Left ventricle myocardium inferior (tissue), 1 donor: ENCODE measurements at regions not wholly inside any gene's neighbourhood (a gene's known extent, or its start where the extent isn't known, plus 50 kb on each side); places are given as distances from the start of the nearest gene placed in this dataset.

ENCODE experiments used
- DNase-seq: peaks from one replicate; pipeline ENCODE4 v3.0.0-alpha.2; 2020
- H3K27ac ChIP-seq: fragments of 200-600 bp; replicated peaks from 2 replicates; pipeline ENCODE4 v1.8.0; 2021
- H3K27me3 ChIP-seq: fragments of 200-600 bp; 2 replicates; pipeline ENCODE4 v1.8.0; 2021; ENCODE audit warnings: low read depth
- H3K36me3 ChIP-seq: fragments of 200-600 bp; 2 replicates; pipeline ENCODE4 v1.8.0; 2021
- H3K4me1 ChIP-seq: fragments of 200-600 bp; 2 replicates; pipeline ENCODE4 v1.8.0; 2021
- H3K4me3 ChIP-seq: fragments of 200-600 bp; 2 replicates; pipeline ENCODE4 v1.8.0; 2021; ENCODE audit warnings: mild to moderate bottlenecking, moderate library complexity
- H3K9me3 ChIP-seq: fragments of 200-600 bp; replicated peaks from 2 replicates; pipeline ENCODE4 v1.8.0; 2021
- intact Hi-C: fragments of 100-400 bp; cut with micrococcal nuclease; formaldehyde crosslinking; loops from one replicate; pipeline ENCODE4 v1.11.0; 2022
- TF ChIP-seq, protein P1 (sequence below): fragments of 200-600 bp; IDR thresholded peaks from 2 replicates; pipeline ENCODE4 v1.8.0; 2021; ENCODE audit warnings: antibody characterized with exemption, mild to moderate bottlenecking, borderline replicate concordance
- donor health status: DM: no; HTN: yes; CAD: no; lungs with severe emphysema.

DNA sequence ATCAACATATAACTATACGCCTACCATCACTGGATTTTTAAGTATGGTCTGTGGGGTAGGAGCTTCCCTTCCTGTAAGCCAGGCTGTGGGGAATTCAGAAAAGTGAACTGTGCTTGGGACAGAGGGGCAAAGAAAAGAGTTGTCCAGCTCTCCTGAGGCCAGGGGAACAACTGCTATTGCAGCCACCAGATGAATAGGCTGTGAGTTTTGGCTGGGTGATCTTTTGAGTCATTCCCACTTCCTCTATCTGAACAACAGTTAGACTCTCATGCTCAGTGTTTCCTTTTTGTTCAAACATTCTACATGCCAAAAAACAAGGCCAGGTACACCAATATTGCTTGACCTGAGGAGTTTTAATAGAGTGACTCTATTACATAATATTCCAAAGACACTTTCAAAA lies 426.2 kb upstream of the DACH1 start:
- no peak overlapping the region for H3K27ac ChIP-seq
- H3K9me3 ChIP-seq, result peaks cover 25% of the 10 kb centered on the region
- intact Hi-C loops, result no loop called here
- no peaks in the 10 kb centered on the region for H3K36me3 ChIP-seq
- TF ChIP-seq, protein P1, sequence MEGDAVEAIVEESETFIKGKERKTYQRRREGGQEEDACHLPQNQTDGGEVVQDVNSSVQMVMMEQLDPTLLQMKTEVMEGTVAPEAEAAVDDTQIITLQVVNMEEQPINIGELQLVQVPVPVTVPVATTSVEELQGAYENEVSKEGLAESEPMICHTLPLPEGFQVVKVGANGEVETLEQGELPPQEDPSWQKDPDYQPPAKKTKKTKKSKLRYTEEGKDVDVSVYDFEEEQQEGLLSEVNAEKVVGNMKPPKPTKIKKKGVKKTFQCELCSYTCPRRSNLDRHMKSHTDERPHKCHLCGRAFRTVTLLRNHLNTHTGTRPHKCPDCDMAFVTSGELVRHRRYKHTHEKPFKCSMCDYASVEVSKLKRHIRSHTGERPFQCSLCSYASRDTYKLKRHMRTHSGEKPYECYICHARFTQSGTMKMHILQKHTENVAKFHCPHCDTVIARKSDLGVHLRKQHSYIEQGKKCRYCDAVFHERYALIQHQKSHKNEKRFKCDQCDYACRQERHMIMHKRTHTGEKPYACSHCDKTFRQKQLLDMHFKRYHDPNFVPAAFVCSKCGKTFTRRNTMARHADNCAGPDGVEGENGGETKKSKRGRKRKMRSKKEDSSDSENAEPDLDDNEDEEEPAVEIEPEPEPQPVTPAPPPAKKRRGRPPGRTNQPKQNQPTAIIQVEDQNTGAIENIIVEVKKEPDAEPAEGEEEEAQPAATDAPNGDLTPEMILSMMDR, result no peak
- DNase-seq, result no peak
- no peak overlapping the region for H3K4me3 ChIP-seq
- no peaks in the 10 kb centered on the region for H3K27me3 ChIP-seq
- no peaks in the 10 kb centered on the region for H3K4me1 ChIP-seq

DNA sequence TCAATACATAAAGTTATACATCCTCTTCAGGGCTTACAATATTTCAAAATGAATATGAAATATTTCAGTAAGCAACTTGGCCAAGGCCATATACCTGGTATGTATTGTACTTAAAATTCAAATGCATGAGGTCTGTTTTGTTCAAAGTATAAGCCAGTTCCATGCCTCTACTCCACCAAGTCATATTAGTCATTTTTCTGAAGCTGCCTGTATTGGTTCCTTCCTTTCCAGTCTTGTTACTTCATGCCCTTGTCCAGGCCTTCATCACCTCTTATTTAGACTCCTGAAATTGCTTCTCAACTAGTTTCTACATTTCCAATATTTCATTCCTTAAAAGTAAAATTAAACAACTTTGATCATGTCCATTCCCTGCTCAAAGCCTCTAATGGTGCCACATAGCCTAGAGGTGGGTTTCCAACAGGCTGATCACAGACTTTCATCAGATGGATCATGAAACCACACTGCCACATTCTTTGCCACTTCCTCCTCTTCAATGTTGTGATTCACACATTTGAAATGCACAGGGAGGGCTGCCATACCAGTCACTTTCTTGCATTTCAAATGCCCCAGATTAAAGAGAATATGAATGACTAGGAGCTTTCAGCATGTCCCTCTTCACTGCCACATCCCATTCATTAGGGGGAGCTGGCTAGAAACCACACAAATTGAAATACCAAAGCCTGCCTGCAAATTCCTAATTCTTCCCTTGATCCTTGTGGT lies 424.1 kb upstream of the DACH1 start:
- Histone ChIP-seq H3K4me1 (no peaks in the 10 kb centered on the region), H3K9me3 (peaks cover 25% of the 10 kb centered on the region), H3K36me3 (no peaks in the 10 kb centered on the region), H3K27me3 (no peaks in the 10 kb centered on the region), H3K4me3 (no peak overlapping the region), H3K27ac (no peak overlapping the region)
- TF ChIP-seq, protein P1, result no peak
- intact Hi-C loops, result no loop called here
- DNase-seq, result no peak

DNA sequence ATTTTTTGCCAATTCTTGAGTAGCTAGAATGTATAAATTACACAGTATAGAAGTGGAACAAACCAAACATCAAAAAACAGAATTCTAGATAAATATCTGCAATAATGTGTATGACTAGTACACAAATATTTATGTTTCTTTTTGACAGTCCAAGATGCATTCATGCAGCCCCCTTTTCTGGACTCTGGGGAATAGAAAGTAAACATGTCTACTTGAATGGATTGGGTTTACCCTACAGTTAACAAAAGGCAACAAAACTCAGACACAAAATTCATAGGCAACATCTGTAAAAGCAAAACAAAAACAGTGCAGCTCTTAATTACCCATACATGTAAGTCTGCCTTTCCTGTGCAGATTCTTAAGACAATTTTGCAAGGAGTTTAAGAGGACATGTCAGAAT lies 419.4 kb upstream of the DACH1 start:
- intact Hi-C loops, result no loop called here

DNA sequence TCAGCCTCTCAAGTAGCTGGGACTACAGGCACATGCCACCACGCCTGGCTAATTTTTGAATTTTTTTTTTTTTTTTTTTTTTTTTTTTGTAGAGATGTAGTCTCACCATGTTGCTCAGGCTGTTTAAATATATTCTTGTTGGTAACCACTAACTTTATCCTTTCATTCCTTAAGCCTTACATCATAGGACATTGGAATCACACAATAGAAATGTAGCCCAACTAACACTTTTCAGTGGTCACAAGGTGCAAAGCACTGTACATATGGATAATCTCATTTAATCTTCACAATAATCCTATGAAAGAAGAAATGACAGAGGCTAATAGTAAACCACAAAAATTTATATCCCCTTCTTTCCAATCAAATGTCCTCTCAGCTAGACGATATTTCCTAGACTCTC lies 417.8 kb upstream of the DACH1 start:
- H3K4me1 ChIP-seq, result no peaks in the 10 kb centered on the region
- DNase-seq, result no peak
- TF ChIP-seq, protein P1, result no peak
- no peak overlapping the region for H3K4me3 ChIP-seq
- no peak overlapping the region for H3K27ac ChIP-seq
- intact Hi-C loops, result no loop called here
- no peaks in the 10 kb centered on the region for H3K36me3 ChIP-seq
- H3K27me3 ChIP-seq, result no peaks in the 10 kb centered on the region
- peaks cover 14% of the 10 kb centered on the region for H3K9me3 ChIP-seq

More for the DNA sequence above, 419.4 kb upstream of the DACH1 start:
- no peak for DNase-seq
- Histone ChIP-seq H3K36me3 (no peaks in the 10 kb centered on the region), H3K4me3 (no peak overlapping the region), H3K4me1 (no peaks in the 10 kb centered on the region), H3K9me3 (peaks cover 15% of the 10 kb centered on the region), H3K27me3 (no peaks in the 10 kb centered on the region), H3K27ac (no peak overlapping the region)
- TF ChIP-seq, protein P1, result no peak

DNA sequence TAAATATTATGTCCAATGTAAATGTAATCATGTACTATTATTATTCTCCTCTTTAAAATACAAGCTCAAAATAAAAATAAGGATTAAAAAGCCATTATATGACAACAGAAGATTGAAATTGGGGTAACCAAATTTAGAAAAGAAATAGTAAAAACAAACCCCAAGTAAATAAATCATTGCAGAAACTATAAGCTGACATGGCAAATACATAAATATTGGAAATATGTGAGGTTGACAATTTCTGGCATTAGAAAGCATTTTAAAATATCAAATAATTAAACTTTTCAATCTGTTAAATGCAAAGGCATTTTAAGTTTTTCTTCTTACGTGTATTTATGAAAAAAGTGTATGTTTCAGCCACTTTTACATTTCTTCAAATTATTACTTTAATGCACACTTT lies 394.7 kb upstream of the DACH1 start:
- Histone ChIP-seq H3K36me3 (no peaks in the 10 kb centered on the region), H3K9me3 (peaks cover 4% of the 10 kb centered on the region), H3K4me1 (no peaks in the 10 kb centered on the region), H3K27ac (no peak overlapping the region), H3K27me3 (no peaks in the 10 kb centered on the region), H3K4me3 (no peak overlapping the region)
- intact Hi-C loops, result no loop called here
- DNase-seq, result no peak
- TF ChIP-seq, protein P1, result no peak
